Trophoblast cell (in vitro differentiated cells and primary cell): ENCODE measurements at regions not wholly inside any gene's neighbourhood (a gene's known extent, or its start where the extent isn't known, plus 50 kb on each side); places are given as distances from the start of the nearest gene placed in this dataset.

Experiments used
- DNase-seq, 2 donors: peaks; one replicate each; pipeline ENCODE4 v3.0.0-alpha.2; 2016
- H2AFZ ChIP-seq: 2 replicates; pipeline ENCODE4 v1.6.1; 2013; ENCODE audit warnings: low read length, moderate library complexity, mild to moderate bottlenecking; ENCODE audit not compliant: insufficient read depth, poor library complexity
- H2AK5ac ChIP-seq: 2 replicates; pipeline ENCODE4 v1.6.1; 2013; ENCODE audit warnings: mild to moderate bottlenecking, low read length
- H2BK120ac ChIP-seq: 2 replicates; pipeline ENCODE4 v1.6.1; 2013; ENCODE audit warnings: low read length, mild to moderate bottlenecking, moderate library complexity; ENCODE audit not compliant: insufficient read depth, poor library complexity
- H2BK12ac ChIP-seq: 2 replicates; pipeline ENCODE4 v1.6.1; 2013; ENCODE audit warnings: mild to moderate bottlenecking, low read length, moderate library complexity
- H2BK5ac ChIP-seq: 2 replicates; pipeline ENCODE4 v1.6.1; 2013; ENCODE audit warnings: low read length, low read depth, moderate library complexity, mild to moderate bottlenecking; ENCODE audit not compliant: poor library complexity
- H3K14ac ChIP-seq: 2 replicates; pipeline ENCODE4 v1.6.1; 2013; ENCODE audit warnings: mild to moderate bottlenecking, low read length
- H3K18ac ChIP-seq: 2 replicates; pipeline ENCODE4 v1.6.1; 2013; ENCODE audit warnings: mild to moderate bottlenecking, low read length
- H3K23ac ChIP-seq: 2 replicates; pipeline ENCODE4 v1.6.1; 2013; ENCODE audit warnings: low read length
- H3K27ac ChIP-seq: 2 replicates; pipeline ENCODE4 v1.5.1; 2013; ENCODE audit warnings: low read depth, mild to moderate bottlenecking, inconsistent platforms, low read length, moderate library complexity
- H3K27me3 ChIP-seq: 2 replicates; pipeline ENCODE4 v1.6.1; 2013; ENCODE audit warnings: inconsistent platforms, mild to moderate bottlenecking, low read length, moderate library complexity; ENCODE audit not compliant: insufficient read depth
- H3K36me3 ChIP-seq, 2 experiments: 1 replicate in 1 of 2; 2 replicates in 1 of 2; pipeline ENCODE4 v1.6.1; 2013; ENCODE audit warnings: low read length in 2 of 2, mild to moderate bottlenecking in 2 of 2, moderate library complexity in 1 of 2; ENCODE audit not compliant: insufficient read depth in 2 of 2, control insufficient read depth in 1 of 2
- H3K4ac ChIP-seq: 2 replicates; pipeline ENCODE4 v1.6.1; 2013; ENCODE audit warnings: low read depth, mild to moderate bottlenecking, low read length, moderate library complexity
- H3K4me1 ChIP-seq, 2 experiments: 1 replicate in 1 of 2; 2 replicates in 1 of 2; pipeline ENCODE4 v1.6.1; 2013; ENCODE audit warnings: low read length in 2 of 2, mild to moderate bottlenecking in 2 of 2, moderate library complexity in 1 of 2; ENCODE audit not compliant: insufficient read depth in 2 of 2, control insufficient read depth in 1 of 2
- H3K4me2 ChIP-seq: 2 replicates; pipeline ENCODE4 v1.6.1; 2013; ENCODE audit warnings: inconsistent platforms, mild to moderate bottlenecking, low read length, moderate library complexity
- H3K4me3 ChIP-seq: 2 replicates; pipeline ENCODE4 v1.5.1; 2013; ENCODE audit warnings: mild to moderate bottlenecking, low read depth, low read length, inconsistent platforms
- H3K79me1 ChIP-seq: one replicate; pipeline ENCODE4 v1.6.1; 2013; ENCODE audit warnings: low read length
- H3K79me2 ChIP-seq: 2 replicates; pipeline ENCODE4 v1.6.1; 2013; ENCODE audit warnings: low read length, mild to moderate bottlenecking; ENCODE audit not compliant: control insufficient read depth, insufficient read depth, poor library complexity
- H3K9ac ChIP-seq: 2 replicates; pipeline ENCODE4 v1.6.1; 2013; ENCODE audit warnings: mild to moderate bottlenecking, low read length
- H3K9me3 ChIP-seq: 2 replicates; pipeline ENCODE4 v1.6.1; 2013; ENCODE audit warnings: low read depth, mild to moderate bottlenecking, control low read depth, inconsistent platforms, low read length; ENCODE audit not compliant: insufficient read depth
- H4K12ac ChIP-seq: 2 replicates; pipeline ENCODE4 v1.6.1; 2013; ENCODE audit warnings: low read depth, mild to moderate bottlenecking, low read length, moderate library complexity
- H4K8ac ChIP-seq: 2 replicates; pipeline ENCODE4 v1.6.1; 2013; ENCODE audit warnings: low read depth, mild to moderate bottlenecking, low read length, moderate library complexity
- H4K91ac ChIP-seq: one replicate; pipeline ENCODE4 v1.6.1; 2013; ENCODE audit warnings: low read depth, mild to moderate bottlenecking, low read length, moderate library complexity
- WGBS: extraction: QIAGEN DNeasy Blood & Tissue Kit; methylation state at CpG from one replicate; pipeline ENCODE4 v1.1.7; 2013; ENCODE audit warnings: missing lambda C conversion rate; ENCODE audit not compliant: insufficient read length, insufficient coverage; ENCODE audit errors: extremely low coverage; 5-methylcytosine and 5-hydroxymethylcytosine counted together

- no CpG with 5 or more reads among the region's 2 CpGs for WGBS
Observed at GRCh38 chr2:153152036-153152435, 326.5 kb downstream of the RPRM start.

GRCh38 chr2:153145470-153145978, 333.0 kb downstream of the RPRM start:
- Histone ChIP-seq H3K4me2 (no peak overlapping the region), H2BK12ac (no peak overlapping the region), H3K4ac (no peak overlapping the region), H3K36me3 (no peaks in the 10 kb centered on the region), H2AK5ac (no peak overlapping the region), H3K79me1 (no peaks in the 10 kb centered on the region), H4K12ac (no peak overlapping the region), H3K79me2 (no peaks in the 10 kb centered on the region), H3K4me1 (no peaks in the 10 kb centered on the region), H2BK120ac (no peak overlapping the region), H3K18ac (no peak overlapping the region), H2AFZ (no peak overlapping the region), H3K27ac (no peak overlapping the region), H3K9me3 (no peaks in the 10 kb centered on the region), H3K14ac (no peak overlapping the region), H4K8ac (no peak overlapping the region), H3K27me3 (no peaks in the 10 kb centered on the region), H3K9ac (no peak overlapping the region), H2BK5ac (no peak overlapping the region), H3K23ac (no peak overlapping the region), H3K4me3 (no peak overlapping the region), H4K91ac (no peak overlapping the region)
- WGBS, result no CpG with 5 or more reads among the region's 1 CpG
- no peak for DNase-seq

More at GRCh38 chr2:153152036-153152435, 326.5 kb downstream of the RPRM start:
- H4K12ac ChIP-seq, result no peak overlapping the region
- no peaks in the 10 kb centered on the region for H3K27me3 ChIP-seq
- no peak overlapping the region for H3K23ac ChIP-seq
- H3K9me3 ChIP-seq, result no peaks in the 10 kb centered on the region
- no peak overlapping the region for H2AK5ac ChIP-seq
- H2AFZ ChIP-seq, result no peak overlapping the region
- H3K18ac ChIP-seq, result no peak overlapping the region
- no peak overlapping the region for H3K4me2 ChIP-seq
- no peaks in the 10 kb centered on the region for H3K36me3 ChIP-seq
- H2BK120ac ChIP-seq, result no peak overlapping the region
- no peak overlapping the region for H3K14ac ChIP-seq
- H3K4me1 ChIP-seq, result no peaks in the 10 kb centered on the region
- no peaks in the 10 kb centered on the region for H3K79me2 ChIP-seq
- no peak overlapping the region for H3K9ac ChIP-seq
- no peak overlapping the region for H3K4me3 ChIP-seq
- H2BK12ac ChIP-seq, result no peak overlapping the region
- no peak overlapping the region for H2BK5ac ChIP-seq
- H3K79me1 ChIP-seq, result no peaks in the 10 kb centered on the region
- no peak overlapping the region for H3K4ac ChIP-seq
- no peak overlapping the region for H4K91ac ChIP-seq
- no peak for DNase-seq
- no peak overlapping the region for H3K27ac ChIP-seq
- H4K8ac ChIP-seq, result no peak overlapping the region

- no CpG with 5 or more reads among the region's 2 CpGs for WGBS
- Histone ChIP-seq H3K18ac (no peak overlapping the region), H4K12ac (no peak overlapping the region), H3K4ac (no peak overlapping the region), H3K9ac (no peak overlapping the region), H3K79me2 (no peaks in the 10 kb centered on the region), H2AK5ac (no peak overlapping the region), H2BK5ac (no peak overlapping the region), H3K79me1 (no peaks in the 10 kb centered on the region), H3K27me3 (no peaks in the 10 kb centered on the region), H2BK12ac (no peak overlapping the region), H3K9me3 (no peaks in the 10 kb centered on the region), H2AFZ (no peak overlapping the region), H3K36me3 (no peaks in the 10 kb centered on the region), H3K4me1 (no peaks in the 10 kb centered on the region), H3K27ac (no peak overlapping the region), H4K8ac (no peak overlapping the region), H2BK120ac (no peak overlapping the region), H3K14ac (no peak overlapping the region), H4K91ac (no peak overlapping the region), H3K23ac (no peak overlapping the region), H3K4me2 (no peak overlapping the region), H3K4me3 (no peak overlapping the region)
- DNase-seq, result no peak
Observed at GRCh38 chr2:153143540-153143939, 335.0 kb downstream of the RPRM start.

GRCh38 chr2:153140498-153140897, 338.1 kb downstream of the RPRM start:
- Histone ChIP-seq H2BK120ac (no peak overlapping the region), H3K9me3 (no peaks in the 10 kb centered on the region), H3K27me3 (no peaks in the 10 kb centered on the region), H3K79me2 (no peaks in the 10 kb centered on the region), H4K8ac (no peak overlapping the region), H3K4me1 (no peaks in the 10 kb centered on the region), H2AFZ (no peak overlapping the region), H3K18ac (no peak overlapping the region), H3K14ac (no peak overlapping the region), H3K4ac (no peak overlapping the region), H3K4me2 (no peak overlapping the region), H3K9ac (no peak overlapping the region), H4K91ac (no peak overlapping the region), H3K36me3 (no peaks in the 10 kb centered on the region), H3K79me1 (no peaks in the 10 kb centered on the region), H3K27ac (no peak overlapping the region), H2AK5ac (no peak overlapping the region), H2BK12ac (no peak overlapping the region), H3K23ac (no peak overlapping the region), H2BK5ac (no peak overlapping the region), H4K12ac (no peak overlapping the region), H3K4me3 (no peak overlapping the region)
- WGBS, result no CpG with 5 or more reads among the region's 1 CpG
- DNase-seq, result no peak
